Endothelial cell of umbilical vein (primary cell): ENCODE measurements at regions not wholly inside any gene's neighbourhood (a gene's known extent, or its start where the extent isn't known, plus 50 kb on each side); places are given as distances from the start of the nearest gene placed in this dataset.

ENCODE experiments used
- CTCF ChIP-seq, 2 donors: IDR thresholded peaks; 1 replicate in 1 of 2; 2 replicates in 1 of 2; pipeline ENCODE4 v1.5.1; 2011; ENCODE audit warnings: low read length in 2 of 2, mild to moderate bottlenecking in 2 of 2, moderate library complexity in 2 of 2, control low read depth in 1 of 2, inconsistent platforms in 1 of 2, low read depth in 1 of 2; ENCODE audit not compliant: insufficient read depth in 1 of 2; ENCODE audit errors: extremely low read depth in 1 of 2
- EZH2 ChIP-seq: IDR thresholded peaks from 2 replicates; pipeline ENCODE4 v1.6.1; 2012; ENCODE audit warnings: borderline replicate concordance, low read depth, mild to moderate bottlenecking, moderate library complexity, low read length, inconsistent platforms; ENCODE audit not compliant: severe bottlenecking
- FOS ChIP-seq: IDR thresholded peaks from 2 replicates; pipeline ENCODE4 v1.6.1; 2011; ENCODE audit warnings: mild to moderate bottlenecking, low read length, moderate library complexity, borderline replicate concordance; ENCODE audit not compliant: insufficient read depth
- GATA2 ChIP-seq: IDR thresholded peaks from 2 replicates; pipeline ENCODE4 v1.7.0; 2011; ENCODE audit warnings: low read depth, mild to moderate bottlenecking, moderate library complexity, mixed read lengths, low read length; ENCODE audit not compliant: insufficient read length, insufficient read depth
- JUN ChIP-seq: IDR thresholded peaks from 2 replicates; pipeline ENCODE4 v1.6.1; 2011; ENCODE audit warnings: borderline replicate concordance, low read depth; ENCODE audit not compliant: insufficient read length, insufficient read depth
- MAX ChIP-seq: IDR thresholded peaks from 2 replicates; pipeline ENCODE4 v1.6.1; 2011; ENCODE audit not compliant: insufficient read depth, insufficient read length
- MYC ChIP-seq: IDR thresholded peaks from one replicate; pipeline ENCODE4 v1.6.1; 2011; ENCODE audit warnings: mild to moderate bottlenecking, low read depth, low read length
- POLR2A ChIP-seq: IDR thresholded peaks from 2 replicates; pipeline ENCODE4 v1.6.1; 2012; ENCODE audit warnings: low read depth, mild to moderate bottlenecking, control low read depth, low read length
- POLR2AphosphoS5 ChIP-seq: IDR thresholded peaks from 2 replicates; pipeline ENCODE4 v1.6.1; 2012; ENCODE audit warnings: low read depth, mild to moderate bottlenecking, control low read depth, low read length, moderate library complexity; ENCODE audit not compliant: insufficient read depth

GRCh38 chr17:14593956-14594355 lies 293.1 kb downstream of the HS3ST3B1 start:
- TF ChIP-seq POLR2AphosphoS5 (no peak), CTCF (IDR thresholded peaks at IDR 0.05; ENCODE audit: extremely low read depth in 1 of 2, insufficient read depth in 1 of 2, low read depth in 1 of 2, low read length in 2 of 2) (no peak), EZH2 (no peak), JUN (no peak), POLR2A (no peak), MAX (no peak), FOS (no peak), MYC (no peak), GATA2 (no peak)
